HG02623 (cell line): ENCODE measurements at regions not wholly inside any gene's neighbourhood (a gene's known extent, or its start where the extent isn't known, plus 50 kb on each side); places are given as distances from the start of the nearest gene placed in this dataset.

Source experiments
- ATAC-seq: cut with Tn5 transposase; IDR thresholded peaks from one replicate; pipeline ENCODE4 v1.9.1; 2021; ENCODE audit warnings: moderate library complexity; ENCODE audit not compliant: unreplicated experiment

GRCh38 chr5:167598166-167598565 is 693.3 kb upstream of the WWC1 start:
- no peak for ATAC-seq

GRCh38 chr5:167602067-167602466 is 689.4 kb upstream of the WWC1 start:
- ATAC-seq: no peak

GRCh38 chr5:167603135-167603534 is 688.3 kb upstream of the WWC1 start:
- no peak for ATAC-seq

GRCh38 chr5:167608390-167609272 is 682.8 kb upstream of the WWC1 start:
- ATAC-seq: no peak

GRCh38 chr5:167614294-167615021 is 677.0 kb upstream of the WWC1 start:
- ATAC-seq: no peak

- ATAC-seq: no peak
Observed at GRCh38 chr5:167616043-167616890, 675.2 kb upstream of the WWC1 start.

GRCh38 chr5:167623354-167623753 is 668.1 kb upstream of the WWC1 start:
- no peak for ATAC-seq

GRCh38 chr5:167624053-167624452 is 667.4 kb upstream of the WWC1 start:
- ATAC-seq: no peak

GRCh38 chr5:167626341-167627123 is 664.9 kb upstream of the WWC1 start:
- no peak for ATAC-seq

GRCh38 chr5:167629634-167630033 is 661.8 kb upstream of the WWC1 start:
- ATAC-seq: no peak

- no peak for ATAC-seq
Observed at GRCh38 chr5:167631191-167631590, 660.3 kb upstream of the WWC1 start.

GRCh38 chr5:167633114-167633513 is 658.3 kb upstream of the WWC1 start:
- no peak for ATAC-seq

GRCh38 chr5:167633931-167634341 is 657.5 kb upstream of the WWC1 start:
- ATAC-seq: no peak

GRCh38 chr5:167634432-167634831 is 657.0 kb upstream of the WWC1 start:
- no peak for ATAC-seq

- ATAC-seq: no peak
Observed at GRCh38 chr5:167638816-167639215, 652.6 kb upstream of the WWC1 start.

GRCh38 chr5:167639273-167639672 is 652.2 kb upstream of the WWC1 start:
- no peak for ATAC-seq

- no peak for ATAC-seq
Observed at GRCh38 chr5:167639766-167640165, 651.7 kb upstream of the WWC1 start.

- ATAC-seq: no peak
Observed at GRCh38 chr5:167642181-167642580, 649.3 kb upstream of the WWC1 start.

GRCh38 chr5:167642779-167643517 is 648.5 kb upstream of the WWC1 start:
- no peak for ATAC-seq
